HEK293 (cell line): ENCODE measurements at regions not wholly inside any gene's neighbourhood (a gene's known extent, or its start where the extent isn't known, plus 50 kb on each side); places are given as distances from the start of the nearest gene placed in this dataset.

ENCODE experiments used
- CTCF ChIA-PET: fragments of 350-600 bp; formaldehyde crosslinking; extraction: SDS; loops from one replicate; lab custom pipeline; 2021; ENCODE audit warnings: antibody characterized with exemption; lab: Yijun Ruan, JAX
- POLR2A ChIA-PET: fragments of 300-600 bp; formaldehyde crosslinking; extraction: SDS; loops from one replicate; lab custom pipeline; 2020; ENCODE audit warnings: antibody characterized with exemption, inconsistent platforms; lab: Yijun Ruan, JAX
- H3K27ac ChIP-seq: fragments of 200-500 bp; sonication (Bioruptor generic); 2 replicates; pipeline ENCODE4 v1.5.1; 2014; ENCODE audit warnings: low read depth, low read length, control low read depth, inconsistent platforms; ENCODE audit errors: extremely low read depth
- H3K36me3 ChIP-seq, 2 experiments: fragments of 200-500 bp in 1 of 2; sonication (Bioruptor generic) in 1 of 2; 1 replicate in 1 of 2; 2 replicates in 1 of 2; pipeline ENCODE4 v1.5.1; 2014 to 2017; ENCODE audit warnings: inconsistent platforms in 2 of 2, low read length in 2 of 2; ENCODE audit not compliant: control insufficient read depth in 2 of 2, insufficient read depth in 1 of 2
- H3K4me1 ChIP-seq: fragments of 200-500 bp; sonication (Bioruptor generic); 2 replicates; pipeline ENCODE4 v1.5.1; 2014; ENCODE audit warnings: mild to moderate bottlenecking, low read length, inconsistent platforms; ENCODE audit not compliant: control insufficient read depth, insufficient read depth
- H3K4me3 ChIP-seq: 2 replicates; pipeline ENCODE4 v1.5.1; 2011; ENCODE audit warnings: low read depth, mild to moderate bottlenecking, control low read depth, low read length, moderate library complexity
- H3K9me3 ChIP-seq: fragments of 200-500 bp; sonication (Bioruptor generic); 2 replicates; pipeline ENCODE4 v1.5.1; 2014; ENCODE audit warnings: low read depth, low read length, inconsistent platforms; ENCODE audit not compliant: control insufficient read depth, insufficient read depth
- EGR2 ChIP-seq: fragments of 450-650 bp; formaldehyde crosslinking; IDR thresholded peaks from 2 replicates; pipeline ENCODE4 v1.5.1; 2016; ENCODE audit warnings: low read depth, missing biosample characterization, missing genetic modification characterization
- HOXC10 ChIP-seq: sonication (generic); formaldehyde crosslinking; IDR thresholded peaks from 2 replicates; pipeline ENCODE4 v1.8.1; 2023; ENCODE audit warnings: mild to moderate bottlenecking, missing genetic modification reagents
- IKZF3 ChIP-seq: fragments of 450-650 bp; IDR thresholded peaks from 2 replicates; pipeline ENCODE4 v1.5.0; 2018; ENCODE audit warnings: missing biosample characterization, mild to moderate bottlenecking, missing genetic modification characterization, moderate library complexity
- KLF8 ChIP-seq: fragments of 450-650 bp; formaldehyde crosslinking; IDR thresholded peaks from 2 replicates; pipeline ENCODE4 v1.5.1; 2016; ENCODE audit warnings: missing biosample characterization, missing genetic modification characterization
- KLF9 ChIP-seq: fragments of 450-650 bp; formaldehyde crosslinking; IDR thresholded peaks from 2 replicates; pipeline ENCODE4 v1.5.1; 2016; ENCODE audit warnings: missing biosample characterization, missing genetic modification characterization, low read depth
- MYNN ChIP-seq: fragments of 450-650 bp; formaldehyde crosslinking; IDR thresholded peaks from 2 replicates; pipeline ENCODE4 v1.5.1; 2016; ENCODE audit warnings: missing biosample characterization, missing genetic modification characterization, borderline replicate concordance
- OVOL3 ChIP-seq: fragments of 450-650 bp; formaldehyde crosslinking; IDR thresholded peaks from 2 replicates; pipeline ENCODE4 v1.5.1; 2016; ENCODE audit warnings: missing biosample characterization, missing genetic modification characterization
- RBAK ChIP-seq: fragments of 450-650 bp; formaldehyde crosslinking; IDR thresholded peaks from 2 replicates; pipeline ENCODE4 v1.5.1; 2016; ENCODE audit warnings: missing biosample characterization, missing genetic modification characterization
- SCRT1 ChIP-seq: fragments of 450-650 bp; formaldehyde crosslinking; IDR thresholded peaks from 2 replicates; pipeline ENCODE4 v1.5.1; 2016; ENCODE audit warnings: missing biosample characterization, missing genetic modification characterization, borderline replicate concordance
- SETDB1 ChIP-seq: IDR thresholded peaks from one replicate; pipeline ENCODE4 v1.6.1; 2017; ENCODE audit warnings: mild to moderate bottlenecking, low read length, moderate library complexity, mixed read lengths; ENCODE audit not compliant: insufficient read length
- YY2 ChIP-seq: fragments of 450-650 bp; formaldehyde crosslinking; IDR thresholded peaks from 2 replicates; pipeline ENCODE4 v1.5.1; 2016; ENCODE audit warnings: missing biosample characterization, missing genetic modification characterization
- ZBTB17 ChIP-seq: fragments of 450-650 bp; formaldehyde crosslinking; IDR thresholded peaks from 2 replicates; pipeline ENCODE4 v1.5.1; 2016; ENCODE audit warnings: missing biosample characterization, missing genetic modification characterization
- ZBTB21 ChIP-seq: fragments of 450-650 bp; formaldehyde crosslinking; IDR thresholded peaks from 2 replicates; pipeline ENCODE4 v1.5.1; 2017; ENCODE audit warnings: missing biosample characterization, missing genetic modification characterization
- ZBTB8A ChIP-seq: fragments of 450-650 bp; formaldehyde crosslinking; IDR thresholded peaks from 2 replicates; pipeline ENCODE4 v1.5.1; 2016; ENCODE audit warnings: missing biosample characterization, missing genetic modification characterization
- ZFHX2 ChIP-seq: fragments of 450-650 bp; formaldehyde crosslinking; conservative IDR thresholded peaks from 2 replicates; pipeline ENCODE4 v1.5.1; 2016; ENCODE audit warnings: missing biosample characterization, missing genetic modification characterization
- ZNF138 ChIP-seq: fragments of 450-650 bp; formaldehyde crosslinking; IDR thresholded peaks from 2 replicates; pipeline ENCODE4 v1.5.1; 2016; ENCODE audit warnings: missing biosample characterization, missing genetic modification characterization, borderline replicate concordance
- ZNF174 ChIP-seq: fragments of 450-650 bp; formaldehyde crosslinking; IDR thresholded peaks from 2 replicates; pipeline ENCODE4 v1.5.0; 2017; ENCODE audit warnings: missing biosample characterization, mild to moderate bottlenecking, missing genetic modification characterization
- ZNF221 ChIP-seq: fragments of 450-650 bp; formaldehyde crosslinking; IDR thresholded peaks from 2 replicates; pipeline ENCODE4 v1.5.1; 2017; ENCODE audit warnings: missing biosample characterization, missing genetic modification characterization, borderline replicate concordance
- ZNF24 ChIP-seq: fragments of 450-650 bp; formaldehyde crosslinking; IDR thresholded peaks from 2 replicates; pipeline ENCODE4 v1.5.1; 2016; ENCODE audit warnings: missing biosample characterization, missing genetic modification characterization
- ZNF302 ChIP-seq: fragments of 450-650 bp; formaldehyde crosslinking; IDR thresholded peaks from 2 replicates; pipeline ENCODE4 v1.5.1; 2016; ENCODE audit warnings: missing biosample characterization, missing genetic modification characterization, low read depth
- ZNF335 ChIP-seq: fragments of 450-650 bp; formaldehyde crosslinking; conservative IDR thresholded peaks from 2 replicates; pipeline ENCODE4 v1.5.1; 2016; ENCODE audit warnings: missing biosample characterization, missing genetic modification characterization
- ZNF366 ChIP-seq: fragments of 450-650 bp; formaldehyde crosslinking; conservative IDR thresholded peaks from 2 replicates; pipeline ENCODE4 v1.5.1; 2016; ENCODE audit warnings: missing biosample characterization, missing genetic modification characterization
- ZNF37A ChIP-seq: fragments of 450-650 bp; IDR thresholded peaks from 2 replicates; pipeline ENCODE4 v1.5.1; 2018; ENCODE audit warnings: missing biosample characterization, missing genetic modification characterization
- ZNF571 ChIP-seq: fragments of 450-650 bp; formaldehyde crosslinking; IDR thresholded peaks from 2 replicates; pipeline ENCODE4 v1.5.0; 2017; ENCODE audit warnings: missing biosample characterization, missing genetic modification characterization
- ZNF610 ChIP-seq: fragments of 450-650 bp; formaldehyde crosslinking; IDR thresholded peaks from 2 replicates; pipeline ENCODE4 v1.5.1; 2016; ENCODE audit warnings: missing biosample characterization, missing genetic modification characterization, borderline replicate concordance
- ZNF624 ChIP-seq: fragments of 450-650 bp; formaldehyde crosslinking; IDR thresholded peaks from 2 replicates; pipeline ENCODE4 v1.5.1; 2017; ENCODE audit warnings: missing biosample characterization, missing genetic modification characterization
- ZNF707 ChIP-seq: fragments of 450-650 bp; formaldehyde crosslinking; IDR thresholded peaks from 2 replicates; pipeline ENCODE4 v1.5.1; 2016; ENCODE audit warnings: missing biosample characterization, missing genetic modification characterization
- ZNF768 ChIP-seq: fragments of 450-650 bp; formaldehyde crosslinking; IDR thresholded peaks from 2 replicates; pipeline ENCODE4 v1.5.1; 2018; ENCODE audit warnings: missing biosample characterization, mild to moderate bottlenecking, missing genetic modification characterization
- ZNF776 ChIP-seq: fragments of 450-650 bp; formaldehyde crosslinking; IDR thresholded peaks from 2 replicates; pipeline ENCODE4 v1.5.0; 2017; ENCODE audit warnings: missing biosample characterization, missing genetic modification characterization, borderline replicate concordance
- ZNF830 ChIP-seq: fragments of 450-650 bp; IDR thresholded peaks from 2 replicates; pipeline ENCODE4 v1.5.0; 2018; ENCODE audit warnings: missing biosample characterization, missing genetic modification characterization, low read depth, mild to moderate bottlenecking, moderate library complexity
- ZNF843 ChIP-seq: fragments of 450-650 bp; formaldehyde crosslinking; IDR thresholded peaks from 2 replicates; pipeline ENCODE4 v1.5.1; 2016; ENCODE audit warnings: missing biosample characterization, missing genetic modification characterization
- ZSCAN30 ChIP-seq: fragments of 450-650 bp; IDR thresholded peaks from 2 replicates; pipeline ENCODE4 v1.5.1; 2018; ENCODE audit warnings: missing biosample characterization, mild to moderate bottlenecking, missing genetic modification characterization, moderate library complexity
- ZXDB ChIP-seq: fragments of 450-650 bp; formaldehyde crosslinking; IDR thresholded peaks from 2 replicates; pipeline ENCODE4 v1.5.1; 2016; ENCODE audit warnings: missing biosample characterization, missing genetic modification characterization
- TF ChIP-seq, protein P1 (sequence below): fragments of 450-650 bp; formaldehyde crosslinking; IDR thresholded peaks from 2 replicates; pipeline ENCODE4 v1.5.1; 2016; ENCODE audit warnings: missing biosample characterization, missing genetic modification characterization
- TF ChIP-seq, protein P2 (sequence below): fragments of 450-650 bp; formaldehyde crosslinking; IDR thresholded peaks from 2 replicates; pipeline ENCODE4 v1.5.1; 2016; ENCODE audit warnings: missing biosample characterization, missing genetic modification characterization

DNA sequence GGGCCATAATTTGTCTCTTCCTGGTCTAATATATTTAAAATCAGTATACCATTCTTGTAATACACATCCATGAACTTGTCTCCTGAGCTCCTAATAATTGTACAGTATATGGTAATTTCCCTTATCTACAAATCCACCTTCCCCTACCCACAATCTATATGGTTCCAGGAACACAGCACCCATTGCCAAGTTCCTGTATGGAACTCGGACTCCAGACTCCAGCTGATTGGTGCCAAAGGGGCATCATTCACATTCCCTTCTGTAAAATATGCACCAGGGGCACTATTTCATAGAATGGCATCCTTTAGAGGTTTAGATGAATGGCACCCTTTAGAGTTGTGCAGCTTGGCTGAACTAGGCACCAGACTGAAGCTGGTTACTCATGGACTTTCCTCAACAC lies 58.8 kb upstream of the ZSWIM5 start:
- ChIA-PET POLR2A (no interaction called here), CTCF (interaction anchor here (0.6 kb wide), 1 partner anchor 234 kb away, joined by 5 read pairs; no protein-coding TSS in a partner anchor)

DNA sequence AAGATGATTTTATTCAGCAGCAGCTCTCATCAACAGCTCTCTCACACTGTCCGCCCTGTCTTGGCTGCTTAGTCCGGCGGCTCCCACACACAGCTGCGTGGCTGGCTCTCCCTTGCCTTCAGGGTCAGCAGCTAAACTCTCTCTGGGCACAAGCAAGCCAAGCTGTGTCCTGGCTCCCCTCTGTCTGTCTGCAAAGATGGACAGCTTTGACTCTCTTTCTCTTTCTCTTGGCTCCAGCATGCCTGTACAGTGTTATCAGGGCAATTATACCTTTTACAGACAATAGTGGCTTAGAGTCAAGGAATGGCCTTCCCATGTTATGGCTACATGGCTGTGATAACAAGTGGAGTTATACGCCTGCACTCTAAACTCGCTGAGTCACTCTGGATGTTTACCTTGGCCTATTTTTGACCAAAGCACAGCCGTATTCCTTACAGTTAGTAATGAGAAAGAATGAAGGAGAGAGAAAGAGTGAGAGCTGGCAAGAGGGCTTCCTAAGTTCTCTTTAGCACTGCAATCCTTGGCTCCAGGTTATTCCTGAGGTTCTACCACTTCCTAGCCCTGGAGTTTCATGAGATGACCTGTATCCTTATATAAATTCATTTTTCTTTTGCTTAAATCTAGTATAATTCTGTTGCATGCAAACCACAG lies 59.9 kb upstream of the ZSWIM5 start:
- Histone ChIP-seq H3K4me1 (no peaks in the 10 kb centered on the region), H3K27ac (no peak overlapping the region; the same call in 1 of the 2 replicates), H3K9me3 (no peaks in the 10 kb centered on the region), H3K4me3 (no peak overlapping the region), H3K36me3 (no peaks in the 10 kb centered on the region)
- ChIA-PET POLR2A (no interaction called here), CTCF (no interaction called here)
- TF ChIP-seq ZFHX2, result peak; percentile 49
- no peak for TF ChIP-seq MYNN (tag by site-specific recombination)
- peak; percentile 38; the same call in 1 of the 2 replicates for TF ChIP-seq IKZF3
- peak; percentile 17; the same call in 1 of the 2 replicates for TF ChIP-seq ZNF335 (tag by site-specific recombination)
- TF ChIP-seq, protein P1, sequence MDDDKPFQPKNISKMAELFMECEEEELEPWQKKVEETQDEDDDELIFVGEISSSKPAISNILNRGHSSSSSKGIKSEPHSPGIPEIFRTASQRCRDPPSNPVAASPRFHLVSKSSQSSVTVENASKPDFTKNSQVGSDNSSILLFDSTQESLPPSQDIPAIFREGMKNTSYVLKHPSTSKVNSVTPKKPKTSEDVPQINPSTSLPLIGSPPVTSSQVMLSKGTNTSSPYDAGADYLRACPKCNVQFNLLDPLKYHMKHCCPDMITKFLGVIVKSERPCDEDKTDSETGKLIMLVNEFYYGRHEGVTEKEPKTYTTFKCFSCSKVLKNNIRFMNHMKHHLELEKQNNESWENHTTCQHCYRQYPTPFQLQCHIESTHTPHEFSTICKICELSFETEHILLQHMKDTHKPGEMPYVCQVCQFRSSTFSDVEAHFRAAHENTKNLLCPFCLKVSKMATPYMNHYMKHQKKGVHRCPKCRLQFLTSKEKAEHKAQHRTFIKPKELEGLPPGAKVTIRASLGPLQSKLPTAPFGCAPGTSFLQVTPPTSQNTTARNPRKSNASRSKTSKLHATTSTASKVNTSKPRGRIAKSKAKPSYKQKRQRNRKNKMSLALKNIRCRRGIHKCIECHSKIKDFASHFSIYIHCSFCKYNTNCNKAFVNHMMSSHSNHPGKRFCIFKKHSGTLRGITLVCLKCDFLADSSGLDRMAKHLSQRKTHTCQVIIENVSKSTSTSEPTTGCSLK (tag by site-specific recombination), result no peak
- no peak for TF ChIP-seq ZNF707 (tag by site-specific recombination)
- 0 out of 2 replicates have a peak, but pooled peaks have one; percentile 21 for TF ChIP-seq ZNF843 (tag by site-specific recombination)
- TF ChIP-seq ZXDB (tag by site-specific recombination), result peak; percentile 55; the same call in 1 of the 2 replicates
- TF ChIP-seq ZNF138 (tag by site-specific recombination), result no peak
- TF ChIP-seq ZSCAN30 (tag by site-specific recombination), result peak; percentile 47; the same call in 1 of the 2 replicates
- 0 out of 2 replicates have a peak, but pooled peaks have one; percentile 7 for TF ChIP-seq ZNF776 (tag by site-specific recombination)
- 0 out of 2 replicates have a peak, but pooled peaks have one; percentile 14 for TF ChIP-seq EGR2
- TF ChIP-seq SETDB1, result no peak
- TF ChIP-seq ZNF830, result no peak
- TF ChIP-seq ZNF302, result no peak
- no peak for TF ChIP-seq ZNF624 (tag by site-specific recombination)
- no peak for TF ChIP-seq YY2 (tag by site-specific recombination)
- TF ChIP-seq, protein P2, sequence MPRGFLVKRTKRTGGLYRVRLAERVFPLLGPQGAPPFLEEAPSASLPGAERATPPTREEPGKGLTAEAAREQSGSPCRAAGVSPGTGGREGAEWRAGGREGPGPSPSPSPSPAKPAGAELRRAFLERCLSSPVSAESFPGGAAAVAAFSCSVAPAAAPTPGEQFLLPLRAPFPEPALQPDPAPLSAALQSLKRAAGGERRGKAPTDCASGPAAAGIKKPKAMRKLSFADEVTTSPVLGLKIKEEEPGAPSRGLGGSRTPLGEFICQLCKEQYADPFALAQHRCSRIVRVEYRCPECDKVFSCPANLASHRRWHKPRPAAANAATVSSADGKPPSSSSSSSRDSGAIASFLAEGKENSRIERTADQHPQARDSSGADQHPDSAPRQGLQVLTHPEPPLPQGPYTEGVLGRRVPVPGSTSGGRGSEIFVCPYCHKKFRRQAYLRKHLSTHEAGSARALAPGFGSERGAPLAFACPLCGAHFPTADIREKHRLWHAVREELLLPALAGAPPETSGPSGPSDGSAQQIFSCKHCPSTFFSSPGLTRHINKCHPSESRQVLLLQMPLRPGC, result peak; percentile 68; the same call in 1 of the 2 replicates
- peak; percentile 40; the same call in 1 of the 2 replicates for TF ChIP-seq ZNF24
- peak; percentile 72 for TF ChIP-seq SCRT1
- TF ChIP-seq ZNF610 (tag by site-specific recombination), result 0 out of 2 replicates have a peak, but pooled peaks have one; percentile 22
- TF ChIP-seq KLF8 (tag by site-specific recombination), result peak; percentile 24; the same call in 1 of the 2 replicates
- TF ChIP-seq RBAK (tag by site-specific recombination), result no peak
- no peak for TF ChIP-seq ZNF571
- TF ChIP-seq ZBTB21, result no peak
- TF ChIP-seq ZNF37A (tag by site-specific recombination), result no peak
- 0 out of 2 replicates have a peak, but pooled peaks have one; percentile 34 for TF ChIP-seq ZBTB17 (tag by site-specific recombination)
- TF ChIP-seq OVOL3 (tag by site-specific recombination), result no peak
- TF ChIP-seq ZNF174, result no peak
- TF ChIP-seq ZNF768, result no peak
- no peak for TF ChIP-seq ZNF221 (tag by site-specific recombination)
- TF ChIP-seq ZBTB8A, result peak; percentile 33; the same call in 1 of the 2 replicates

More for the DNA sequence above, 58.8 kb upstream of the ZSWIM5 start:
- Histone ChIP-seq H3K36me3 (no peaks in the 10 kb centered on the region), H3K27ac (no peak overlapping the region), H3K9me3 (no peaks in the 10 kb centered on the region), H3K4me3 (no peak overlapping the region), H3K4me1 (no peaks in the 10 kb centered on the region)
- TF ChIP-seq ZNF830 (no peak), HOXC10 (CRISPR knock-in tag) (no peak), ZNF366 (tag by site-specific recombination) (no peak), KLF9 (tag by site-specific recombination) (no peak)
